G401 (cell line): ENCODE measurements at regions not wholly inside any gene's neighbourhood (a gene's known extent, or its start where the extent isn't known, plus 50 kb on each side); places are given as distances from the start of the nearest gene placed in this dataset.

ENCODE experiments used
- DNase-seq: peaks from one replicate; pipeline ENCODE4 v3.0.0-alpha.2; 2015; ENCODE audit warnings: low spot score
- in situ Hi-C: cut with HindIII; loops from 2 replicates; pipeline ENCODE4 v1.10.0; 2016; ENCODE audit warnings: low sequenced_read_pairs, mixed read lengths

GRCh38 chr18:49667462-49667861 lies 105.6 kb downstream of the LIPG start:
- DNase-seq = no peak
- in situ Hi-C loops = no loop called here

- DNase-seq = no peak
- in situ Hi-C loops = no loop called here
Measured at GRCh38 chr18:49666045-49666775, 104.4 kb downstream of the LIPG start.

- peak; percentile 41 for DNase-seq
- in situ Hi-C loops = no loop called here
Measured at GRCh38 chr18:49663899-49664890, 102.3 kb downstream of the LIPG start.

- no peak for DNase-seq
- in situ Hi-C loops = no loop called here
Measured at GRCh38 chr18:49662506-49662905, 100.6 kb downstream of the LIPG start.

- in situ Hi-C loops = no loop called here
Measured at GRCh38 chr18:49658823-49659404, 97.1 kb downstream of the LIPG start.

GRCh38 chr18:49656073-49656692 lies 94.3 kb downstream of the LIPG start:
- DNase-seq = no peak
- in situ Hi-C loops = no loop called here

More at GRCh38 chr18:49658823-49659404, 97.1 kb downstream of the LIPG start:
- DNase-seq = no peak

GRCh38 chr18:49655266-49656072 lies 93.6 kb downstream of the LIPG start:
- in situ Hi-C loops = no loop called here
- DNase-seq = no peak

GRCh38 chr18:49654347-49654746 lies 92.5 kb downstream of the LIPG start:
- in situ Hi-C loops = no loop called here
- no peak for DNase-seq

GRCh38 chr18:49652881-49653724 lies 91.2 kb downstream of the LIPG start:
- in situ Hi-C loops = no loop called here
- DNase-seq = no peak

- in situ Hi-C loops = no loop called here
Measured at GRCh38 chr18:49651033-49651432, 89.2 kb downstream of the LIPG start.

GRCh38 chr18:49650426-49650891 lies 88.6 kb downstream of the LIPG start:
- no peak for DNase-seq
- in situ Hi-C loops = no loop called here

More at GRCh38 chr18:49651033-49651432, 89.2 kb downstream of the LIPG start:
- no peak for DNase-seq

GRCh38 chr18:49648811-49649210 lies 87.0 kb downstream of the LIPG start:
- DNase-seq = no peak
- in situ Hi-C loops = no loop called here
